ENCODE measurements at regions not wholly inside any gene's neighbourhood (a gene's known extent, or its start where the extent isn't known, plus 50 kb on each side); places are given as distances from the start of the nearest gene placed in this dataset.

- POLR2A ChIA-PET (ENCODE audit: partially characterized antibody): no interaction called here
- H2AFZ ChIP-seq (ENCODE audit: low read length): no peak overlapping the region
Observed at GRCh38 chr18:38807915-38808314, 1242.3 kb upstream of the CELF4 start.

More at GRCh38 chr18:38807915-38808314, 1242.3 kb upstream of the CELF4 start:
- H2BK20ac ChIP-seq (ENCODE audit: low read length): no peak overlapping the region
- H4K91ac ChIP-seq (replicated peaks; ENCODE audit: insufficient read length, low read length): no peak overlapping the region
- H2BK12ac ChIP-seq (ENCODE audit: low read depth, low read length): no peak overlapping the region
- no peaks in the 10 kb centered on the region for H3K23me2 ChIP-seq (ENCODE audit: low read depth, low read length)
- 85% methylated on average over 3 of the region's 3 CpGs; no CpG with 5 or more reads in 1 of the 2 experiments for WGBS, 2 experiments (ENCODE audit: extremely low coverage in 1 of 2, insufficient coverage in 1 of 2, insufficient read length in 1 of 2, insufficient replicate concordance in 2 of 2, low coverage in 1 of 2, low lambda C conversion rate in 2 of 2, missing lambda C conversion rate in 1 of 2)
- H3K18ac ChIP-seq (ENCODE audit: extremely low read depth, low read length): no peak overlapping the region
- no peak overlapping the region for H2BK15ac ChIP-seq (ENCODE audit: low read length)
- no peak overlapping the region for H3K23ac ChIP-seq (ENCODE audit: insufficient read length)
- no peak overlapping the region for H3K56ac ChIP-seq (replicated peaks; ENCODE audit: insufficient read length, low read depth, low read length)
- no peak overlapping the region for H3K4me3 ChIP-seq (ENCODE audit: extremely low read depth in 1 of 4, insufficient read depth in 2 of 4, low read depth in 3 of 4, low read length in 4 of 4)
- H3K27me3 ChIP-seq (replicated peaks in 1 of 4; ENCODE audit: control insufficient read depth in 3 of 4, extremely low read depth in 1 of 4, insufficient read depth in 3 of 4, low read length in 3 of 4): no peaks in the 10 kb centered on the region
- no peak overlapping the region for H3K9ac ChIP-seq (replicated peaks in 1 of 4; ENCODE audit: extremely low read depth in 1 of 4, low read depth in 3 of 4, low read length in 3 of 4)
- FAIRE-seq: no peak
- H2BK120ac ChIP-seq (replicated peaks; ENCODE audit: low read depth, low read length): no peak overlapping the region
- H3K4me2 ChIP-seq (ENCODE audit: insufficient read depth in 1 of 2, low read depth in 2 of 2, low read length in 2 of 2): no peak overlapping the region
- H3K79me1 ChIP-seq (ENCODE audit: low read depth, low read length): no peaks in the 10 kb centered on the region
- H3K27ac ChIP-seq (ENCODE audit: low read depth, low read length): no peak overlapping the region
- no peak overlapping the region for H4K5ac ChIP-seq (ENCODE audit: insufficient read length, low read depth, low read length)
- H3K4ac ChIP-seq (replicated peaks; ENCODE audit: insufficient read length, low read depth, low read length): no peak overlapping the region
- H3K14ac ChIP-seq (ENCODE audit: insufficient read length): no peak overlapping the region
- H2BK5ac ChIP-seq (ENCODE audit: low read depth, low read length): no peak overlapping the region
- H4K8ac ChIP-seq (ENCODE audit: extremely low read depth, insufficient read depth, low read length): no peak overlapping the region
- no peak for TF ChIP-seq ATF2 (IDR thresholded peaks at IDR 0.05; ENCODE audit: low read length)
- no peak for TF ChIP-seq SIRT6 (IDR thresholded peaks at IDR 0.05; ENCODE audit: low read length)
- TF ChIP-seq SIN3A (conservative IDR thresholded peaks at IDR 0.05 in 1 of 2, IDR thresholded peaks at IDR 0.05 in 1 of 2; ENCODE audit: low read depth in 1 of 2, low read length in 2 of 2): no peak
- TF ChIP-seq SP1 (IDR thresholded peaks at IDR 0.05; ENCODE audit: low read depth, low read length): no peak
- H4K20me1 ChIP-seq (replicated peaks in 1 of 2; ENCODE audit: control insufficient read depth in 1 of 2, insufficient read depth in 2 of 2, low read length in 2 of 2): no peaks in the 10 kb centered on the region
- H2AK5ac ChIP-seq (ENCODE audit: low read depth, low read length): no peak overlapping the region
- DNase-seq (ENCODE audit: low read depth in 1 of 2, low spot score in 2 of 2): no peak
- H3K4me1 ChIP-seq (replicated peaks in 1 of 4; ENCODE audit: control insufficient read depth in 3 of 4, insufficient read depth in 4 of 4, low read length in 3 of 4): peaks cover 0 to 4% (median 0%) of the 10 kb centered on the region in 4 experiments; a peak in 1 of 7 replicates
- H3K9me3 ChIP-seq (ENCODE audit: insufficient read depth in 2 of 2, low read depth in 1 of 2, low read length in 1 of 2): no peaks in the 10 kb centered on the region
- no peaks in the 10 kb centered on the region for H3K79me2 ChIP-seq (ENCODE audit: control insufficient read depth in 1 of 2, insufficient read depth in 2 of 2, low read length in 2 of 2)
- CTCF ChIA-PET (ENCODE audit: partially characterized antibody): no interaction called here
- no peaks in the 10 kb centered on the region for H3K36me3 ChIP-seq (ENCODE audit: control insufficient read depth in 2 of 4, insufficient read depth in 4 of 4, low read length in 3 of 4)

Data from H1 (cell line).